BLaER1 (cell line): ENCODE measurements at regions not wholly inside any gene's neighbourhood (a gene's known extent, or its start where the extent isn't known, plus 50 kb on each side); places are given as distances from the start of the nearest gene placed in this dataset.
A peak's percentile ranks its signal among the peaks of the same experiment; 100 is the strongest.
"Not testable (repeated sequence)": the region's sequence is repeated elsewhere in the genome, so short reads cannot be mapped to it uniquely, and the experiment has no call there.

Experiments used
- H3K27ac ChIP-seq: shearing (Covaris generic); formaldehyde crosslinking; 2 replicates; pipeline ENCODE4 v1.8.1; 2022
- H3K27me3 ChIP-seq: shearing (Covaris generic); formaldehyde crosslinking; 2 replicates; pipeline ENCODE4 v1.8.1; 2022
- H3K36me3 ChIP-seq: shearing (Covaris generic); formaldehyde crosslinking; 2 replicates; pipeline ENCODE4 v1.8.1; 2022
- H3K4me1 ChIP-seq: shearing (Covaris generic); formaldehyde crosslinking; 2 replicates; pipeline ENCODE4 v1.8.1; 2022
- H3K4me2 ChIP-seq: shearing (Covaris generic); formaldehyde crosslinking; 2 replicates; pipeline ENCODE4 v1.8.1; 2022
- H3K4me3 ChIP-seq: shearing (Covaris generic); formaldehyde crosslinking; 2 replicates; pipeline ENCODE4 v1.8.1; 2022
- H3K9ac ChIP-seq: shearing (Covaris generic); formaldehyde crosslinking; 2 replicates; pipeline ENCODE4 v1.8.1; 2022
- H3K9me3 ChIP-seq: shearing (Covaris generic); formaldehyde crosslinking; 2 replicates; pipeline ENCODE4 v1.8.1; 2022
- H4K20me1 ChIP-seq: shearing (Covaris generic); formaldehyde crosslinking; 2 replicates; pipeline ENCODE4 v1.8.1; 2022
- Cebpa-rat ChIP-seq: shearing (Covaris generic); IDR thresholded peaks from 2 replicates; pipeline ENCODE4 v1.8.1; 2022

DNA sequence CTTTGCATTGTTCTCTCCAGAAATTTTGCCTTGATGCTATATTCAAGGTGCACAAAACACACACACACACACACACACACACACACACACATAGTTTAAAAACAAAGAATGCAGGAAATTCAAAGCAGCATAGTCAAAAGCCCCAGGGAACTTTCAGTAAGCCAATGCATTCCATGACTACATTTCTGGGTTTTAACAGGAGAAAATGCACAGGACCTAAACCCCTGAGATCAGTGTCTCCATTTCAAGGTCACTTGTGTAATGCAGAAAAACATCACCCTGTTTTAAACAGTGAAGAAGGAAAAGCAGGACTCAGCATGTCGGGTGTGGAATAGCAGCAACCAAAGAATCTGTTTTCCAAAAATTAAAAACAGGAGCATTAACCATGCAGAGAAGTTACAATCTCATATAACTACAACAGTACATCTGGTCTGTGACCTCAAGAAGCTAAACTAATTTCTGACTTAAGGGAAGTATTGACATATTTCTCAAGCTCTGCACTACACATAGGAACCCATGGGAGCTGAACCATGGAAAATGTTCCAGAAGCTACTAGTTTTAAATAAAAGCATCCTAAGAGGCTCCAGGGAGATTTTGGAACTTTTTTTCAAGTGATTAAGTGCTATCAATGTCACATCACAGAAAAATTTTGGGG, 296.7 kb downstream of the HINT1 start:
- no peak overlapping the region for H3K27ac ChIP-seq
- H3K9ac ChIP-seq: no peak overlapping the region
- TF ChIP-seq Cebpa-rat: no peak
- H3K4me2 ChIP-seq: no peak overlapping the region
- H3K4me3 ChIP-seq: no peak overlapping the region
- no peaks in the 10 kb centered on the region for H3K4me1 ChIP-seq
- H3K27me3 ChIP-seq: no peaks in the 10 kb centered on the region
- H4K20me1 ChIP-seq: no peaks in the 10 kb centered on the region
- 0 out of 2 replicates have a peak, but pooled peaks cover 7% of the 10 kb centered on the region for H3K9me3 ChIP-seq
- H3K36me3 ChIP-seq: no peaks in the 10 kb centered on the region

GRCh38 chr5:130845049-130845765, 319.8 kb downstream of the HINT1 start:
- no peak overlapping the region for H3K4me2 ChIP-seq
- no peaks in the 10 kb centered on the region for H3K27me3 ChIP-seq
- no peak for TF ChIP-seq Cebpa-rat
- H3K4me3 ChIP-seq: no peak overlapping the region
- no peaks in the 10 kb centered on the region for H3K36me3 ChIP-seq
- no peak overlapping the region for H3K9ac ChIP-seq
- peaks cover 7% of the 10 kb centered on the region; the same call in 1 of the 2 replicates for H3K9me3 ChIP-seq
- H3K27ac ChIP-seq: no peak overlapping the region
- no peaks in the 10 kb centered on the region for H3K4me1 ChIP-seq
- H4K20me1 ChIP-seq: no peaks in the 10 kb centered on the region

GRCh38 chr5:130836729-130837649, 328.1 kb downstream of the HINT1 start:
- Histone ChIP-seq H3K27me3 (no peaks in the 10 kb centered on the region), H3K27ac (peak overlapping the region; percentile 76), H3K9ac (peak overlapping the region; percentile 55), H3K4me1 (peaks cover 5% of the 10 kb centered on the region; the same call in 1 of the 2 replicates), H3K9me3 (no peaks in the 10 kb centered on the region; the same call in 1 of the 2 replicates), H3K4me2 (peak overlapping the region; percentile 67), H3K36me3 (no peaks in the 10 kb centered on the region), H3K4me3 (peak overlapping the region; percentile 53; the same call in 1 of the 2 replicates), H4K20me1 (no peaks in the 10 kb centered on the region)
- TF ChIP-seq Cebpa-rat: no peak

GRCh38 chr5:130817598-130818384, 347.3 kb downstream of the HINT1 start:
- not testable (repeated sequence) for H3K4me2 ChIP-seq, H3K27me3 ChIP-seq, H3K4me3 ChIP-seq, H3K27ac ChIP-seq, H3K4me1 ChIP-seq, H3K9ac ChIP-seq, H3K9me3 ChIP-seq, H3K36me3 ChIP-seq, H4K20me1 ChIP-seq

- Histone ChIP-seq H3K4me3 (no peak overlapping the region), H3K27ac (no peak overlapping the region), H3K4me1 (no peaks in the 10 kb centered on the region), H3K9me3 (no peaks in the 10 kb centered on the region), H3K9ac (no peak overlapping the region), H4K20me1 (no peaks in the 10 kb centered on the region), H3K4me2 (no peak overlapping the region), H3K36me3 (no peaks in the 10 kb centered on the region), H3K27me3 (no peaks in the 10 kb centered on the region)
- no peak for TF ChIP-seq Cebpa-rat
Measured at GRCh38 chr5:130815246-130815645, 349.8 kb downstream of the HINT1 start.

DNA sequence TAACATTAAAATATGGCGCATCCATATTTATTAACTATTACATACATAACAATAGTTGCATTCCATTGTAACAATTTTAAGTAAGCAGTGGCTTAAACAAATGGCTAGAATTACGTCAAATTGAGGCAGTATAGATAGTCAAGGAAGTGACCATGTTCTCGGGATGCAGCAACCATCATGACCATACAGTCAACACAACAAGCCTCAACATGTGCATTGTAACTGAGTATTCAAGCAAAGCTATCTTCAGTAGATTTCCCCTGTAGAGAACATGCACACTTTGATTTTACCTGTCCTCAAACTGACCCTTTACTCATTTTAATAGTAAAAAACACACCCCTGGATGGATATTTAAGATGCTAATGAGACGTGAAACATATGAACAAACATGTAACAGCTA, 356.4 kb downstream of the HINT1 start:
- H3K9me3 ChIP-seq: no peaks in the 10 kb centered on the region
- no peak overlapping the region for H3K4me2 ChIP-seq
- H3K4me3 ChIP-seq: no peak overlapping the region
- no peaks in the 10 kb centered on the region for H3K27me3 ChIP-seq
- no peak overlapping the region for H3K27ac ChIP-seq
- no peaks in the 10 kb centered on the region for H4K20me1 ChIP-seq
- no peaks in the 10 kb centered on the region for H3K36me3 ChIP-seq
- TF ChIP-seq Cebpa-rat: no peak
- no peaks in the 10 kb centered on the region for H3K4me1 ChIP-seq
- no peak overlapping the region for H3K9ac ChIP-seq

- H3K36me3 ChIP-seq: no peaks in the 10 kb centered on the region
- no peaks in the 10 kb centered on the region for H3K9me3 ChIP-seq
- no peaks in the 10 kb centered on the region for H4K20me1 ChIP-seq
- no peak for TF ChIP-seq Cebpa-rat
- H3K4me2 ChIP-seq: no peak overlapping the region
- H3K4me3 ChIP-seq: no peak overlapping the region
- H3K27ac ChIP-seq: no peak overlapping the region
- H3K9ac ChIP-seq: no peak overlapping the region
- H3K27me3 ChIP-seq: no peaks in the 10 kb centered on the region
- H3K4me1 ChIP-seq: no peaks in the 10 kb centered on the region
Measured at GRCh38 chr5:130805648-130806047, 359.4 kb downstream of the HINT1 start.

GRCh38 chr5:130805036-130805435, 360.0 kb downstream of the HINT1 start:
- Histone ChIP-seq H3K36me3 (no peaks in the 10 kb centered on the region), H3K4me1 (no peaks in the 10 kb centered on the region), H3K27me3 (no peaks in the 10 kb centered on the region), H3K27ac (no peak overlapping the region), H4K20me1 (no peaks in the 10 kb centered on the region), H3K9me3 (no peaks in the 10 kb centered on the region), H3K9ac (no peak overlapping the region), H3K4me3 (no peak overlapping the region), H3K4me2 (no peak overlapping the region)
- no peak for TF ChIP-seq Cebpa-rat

- Histone ChIP-seq H3K4me1 (no peaks in the 10 kb centered on the region), H3K4me3 (no peak overlapping the region), H3K27me3 (no peaks in the 10 kb centered on the region), H3K9me3 (no peaks in the 10 kb centered on the region), H3K27ac (no peak overlapping the region), H3K9ac (no peak overlapping the region), H4K20me1 (no peaks in the 10 kb centered on the region), H3K4me2 (no peak overlapping the region), H3K36me3 (no peaks in the 10 kb centered on the region)
- peak; percentile 81; the same call in 1 of the 2 replicates for TF ChIP-seq Cebpa-rat
Measured at GRCh38 chr5:130801963-130802362, 363.1 kb downstream of the HINT1 start.
